ENCODE measurements at regions not wholly inside any gene's neighbourhood (a gene's known extent, or its start where the extent isn't known, plus 50 kb on each side); places are given as distances from the start of the nearest gene placed in this dataset.

- Histone ChIP-seq H3K27ac (no peak overlapping the region), H3K36me3 (no peaks in the 10 kb centered on the region), H3K9me3 (no peaks in the 10 kb centered on the region), H3K27me3 (peaks cover 0 to 3% (median 0%) of the 10 kb centered on the region in 3 donors), H3K4me1 (no peaks in the 10 kb centered on the region), H3K4me3 (no peak overlapping the region)
- DNase-seq (no peak), ATAC-seq (peak in 1 of 2 donors; percentile 72)
- TF ChIP-seq CTCF (IDR thresholded peaks at IDR 0.05 in 4 of 5, conservative IDR thresholded peaks at IDR 0.05 in 1 of 5): peak; percentile 46 to 72 (median 62)
- TF ChIP-seq POLR2A (IDR thresholded peaks at IDR 0.05): no peak
- in situ Hi-C loops (cut with MboI; ENCODE audit: low sequenced_read_pairs in 4 of 4) (no loop called here), intact Hi-C loops (cut with DNase I; ENCODE audit: low total_unique reads) (loop anchor here (10.0 kb wide), 1 partner anchor 129 kb away; no protein-coding TSS in a partner anchor)
Measured at GRCh38 chr2:88874063-88874657, 182.7 kb downstream of the RPIA start.

- in situ Hi-C loops (cut with MboI; ENCODE audit: low sequenced_read_pairs in 4 of 4): no loop called here
- no peak for ATAC-seq
Measured at GRCh38 chr2:88875736-88876135, 184.3 kb downstream of the RPIA start.

GRCh38 chr2:88880441-88880953, 189.0 kb downstream of the RPIA start:
- Histone ChIP-seq H3K4me1 (peaks cover 0 to 8% of the 10 kb centered on the region in 2 donors), H3K36me3 (no peaks in the 10 kb centered on the region), H3K27ac (no peak overlapping the region), H3K27me3 (peaks cover 0 to 5% (median 0%) of the 10 kb centered on the region in 3 donors), H3K9me3 (no peaks in the 10 kb centered on the region), H3K4me3 (no peak overlapping the region)
- in situ Hi-C loops (cut with MboI; ENCODE audit: low sequenced_read_pairs in 4 of 4): no loop called here
- TF ChIP-seq CTCF (IDR thresholded peaks at IDR 0.05 in 4 of 5, conservative IDR thresholded peaks at IDR 0.05 in 1 of 5) (peak; percentile 34 to 77 (median 59)), POLR2A (IDR thresholded peaks at IDR 0.05) (no peak)
- ATAC-seq (peak in 1 of 2 donors; percentile 71), DNase-seq (no peak)
- intact Hi-C loops (cut with DNase I; ENCODE audit: low total_unique reads): no loop called here

More at GRCh38 chr2:88875736-88876135, 184.3 kb downstream of the RPIA start:
- TF ChIP-seq POLR2A (IDR thresholded peaks at IDR 0.05) (no peak), CTCF (IDR thresholded peaks at IDR 0.05 in 4 of 5, conservative IDR thresholded peaks at IDR 0.05 in 1 of 5) (no peak)
- Histone ChIP-seq H3K4me1 (peaks cover 0 to 7% of the 10 kb centered on the region in 2 donors), H3K4me3 (no peak overlapping the region), H3K27ac (no peak overlapping the region), H3K27me3 (peaks cover 0 to 5% (median 3%) of the 10 kb centered on the region in 3 donors), H3K36me3 (no peaks in the 10 kb centered on the region), H3K9me3 (no peaks in the 10 kb centered on the region)
- DNase-seq: no peak
- intact Hi-C loops (cut with DNase I; ENCODE audit: low total_unique reads): loop anchor here (10.0 kb wide), 1 partner anchor 131 kb away; no protein-coding TSS in a partner anchor

GRCh38 chr2:88885275-88885674, 193.8 kb downstream of the RPIA start:
- Histone ChIP-seq H3K36me3 (no peaks in the 10 kb centered on the region), H3K4me1 (peaks cover 0 to 5% of the 10 kb centered on the region in 2 donors), H3K27ac (no peak overlapping the region), H3K27me3 (no peaks in the 10 kb centered on the region), H3K4me3 (no peak overlapping the region), H3K9me3 (no peaks in the 10 kb centered on the region)
- intact Hi-C loops (cut with DNase I; ENCODE audit: low total_unique reads): no loop called here
- TF ChIP-seq CTCF (IDR thresholded peaks at IDR 0.05 in 4 of 5, conservative IDR thresholded peaks at IDR 0.05 in 1 of 5): no peak
- no peak for TF ChIP-seq POLR2A (IDR thresholded peaks at IDR 0.05)
- in situ Hi-C loops (cut with MboI; ENCODE audit: low sequenced_read_pairs in 4 of 4): no loop called here
- DNase-seq: no peak
- no peak for ATAC-seq

All from gastrocnemius medialis (tissue), 4 donors.